Tibial artery (tissue), 4 donors: ENCODE measurements at regions not wholly inside any gene's neighbourhood (a gene's known extent, or its start where the extent isn't known, plus 50 kb on each side); places are given as distances from the start of the nearest gene placed in this dataset.

Experiments
- DNase-seq, 2 donors: peaks; one replicate each; pipeline ENCODE4 v3.0.0-alpha.2; 2019
- H3K27ac ChIP-seq, 2 donors: fragments of 200-600 bp; sonication (generic) in 1 of 2; 1 replicate in 1 of 2; 2 replicates in 1 of 2; pipeline ENCODE4 v1.5.1; 2018 to 2019; ENCODE audit warnings: mild to moderate bottlenecking in 1 of 2
- H3K27me3 ChIP-seq, 2 donors: fragments of 200-600 bp; sonication (generic) in 1 of 2; one replicate each; pipeline versions ENCODE4 v1.5.1 to v1.6.0; 2016 to 2019
- H3K36me3 ChIP-seq, 3 donors: fragments of 200-600 bp; sonication (generic) in 2 of 3; one replicate each; pipeline ENCODE4 v1.5.1; 2016 to 2019; ENCODE audit warnings: mild to moderate bottlenecking in 2 of 3
- H3K4me1 ChIP-seq, 4 donors: fragments of 200-600 bp; sonication (generic) in 2 of 4; 1 replicate in 3 of 4; 2 replicates in 1 of 4; pipeline ENCODE4 v1.5.1; 2016 to 2019
- H3K4me3 ChIP-seq, 2 donors: fragments of 200-600 bp; sonication (generic) in 1 of 2; 1 replicate in 1 of 2; 2 replicates in 1 of 2; pipeline ENCODE4 v1.5.1; 2018 to 2019; ENCODE audit warnings: mild to moderate bottlenecking in 2 of 2
- H3K9me3 ChIP-seq, 3 donors: fragments of 200-600 bp; sonication (generic) in 1 of 3; one replicate each; pipeline ENCODE4 v1.5.1; 2016 to 2019
- CTCF ChIP-seq, 2 experiments: fragments of 200-600 bp in 1 of 2; fragments of 450-650 bp in 1 of 2; IDR thresholded peaks; one replicate each; pipeline ENCODE4 v1.5.1; 2017 to 2019; ENCODE audit warnings: antibody characterized with exemption in 2 of 2, mild to moderate bottlenecking in 1 of 2, moderate library complexity in 1 of 2
- intact Hi-C: fragments of 100-400 bp; cut with DNase I; formaldehyde crosslinking; loops from one replicate; pipeline ENCODE4 v1.15.0; 2023; ENCODE audit warnings: low total_unique reads

- H3K4me3 ChIP-seq, result no peak overlapping the region
- intact Hi-C loops, result no loop called here
- no peaks in the 10 kb centered on the region for H3K36me3 ChIP-seq
- no peaks in the 10 kb centered on the region for H3K27me3 ChIP-seq
- no peak overlapping the region for H3K27ac ChIP-seq
- TF ChIP-seq CTCF (IDR thresholded peaks at IDR 0.05), result no peak
- H3K9me3 ChIP-seq, result no peaks in the 10 kb centered on the region
- no peak for DNase-seq
- peaks cover 0 to 26% (median 3%) of the 10 kb centered on the region in 4 donors for H3K4me1 ChIP-seq
Observed at GRCh38 chr9:81381694-81382093, 307.7 kb downstream of the TLE1 start.

GRCh38 chr9:81380504-81381359 lies 308.6 kb downstream of the TLE1 start:
- intact Hi-C loops, result no loop called here
- H3K27ac ChIP-seq, result no peak overlapping the region
- H3K4me1 ChIP-seq, result peaks cover 0 to 28% (median 3%) of the 10 kb centered on the region in 4 donors
- H3K4me3 ChIP-seq, result no peak overlapping the region
- H3K9me3 ChIP-seq, result no peaks in the 10 kb centered on the region
- H3K36me3 ChIP-seq, result no peaks in the 10 kb centered on the region
- H3K27me3 ChIP-seq, result no peaks in the 10 kb centered on the region
- DNase-seq, result no peak
- TF ChIP-seq CTCF (IDR thresholded peaks at IDR 0.05), result no peak

GRCh38 chr9:81379655-81380054 lies 309.7 kb downstream of the TLE1 start:
- Histone ChIP-seq H3K36me3 (no peaks in the 10 kb centered on the region), H3K4me3 (no peak overlapping the region), H3K27me3 (no peaks in the 10 kb centered on the region), H3K9me3 (no peaks in the 10 kb centered on the region), H3K4me1 (peaks cover 0 to 39% (median 6%) of the 10 kb centered on the region in 4 donors), H3K27ac (no peak overlapping the region)
- intact Hi-C loops, result no loop called here
- DNase-seq, result no peak
- no peak for TF ChIP-seq CTCF (IDR thresholded peaks at IDR 0.05)

GRCh38 chr9:81377921-81378320 lies 311.4 kb downstream of the TLE1 start:
- Histone ChIP-seq H3K27ac (no peak overlapping the region), H3K27me3 (no peaks in the 10 kb centered on the region), H3K36me3 (no peaks in the 10 kb centered on the region), H3K4me3 (no peak overlapping the region), H3K9me3 (no peaks in the 10 kb centered on the region), H3K4me1 (peaks cover 0 to 56% (median 13%) of the 10 kb centered on the region in 4 donors)
- no peak for TF ChIP-seq CTCF (IDR thresholded peaks at IDR 0.05)
- intact Hi-C loops, result no loop called here
- no peak for DNase-seq

GRCh38 chr9:81377320-81377719 lies 312.0 kb downstream of the TLE1 start:
- TF ChIP-seq CTCF (IDR thresholded peaks at IDR 0.05), result no peak

More at GRCh38 chr9:81377320-81377719, 312.0 kb downstream of the TLE1 start:
- intact Hi-C loops, result no loop called here
- Histone ChIP-seq H3K9me3 (no peaks in the 10 kb centered on the region), H3K4me1 (peaks cover 0 to 62% (median 18%) of the 10 kb centered on the region in 4 donors), H3K27ac (no peak overlapping the region), H3K4me3 (no peak overlapping the region), H3K36me3 (no peaks in the 10 kb centered on the region), H3K27me3 (no peaks in the 10 kb centered on the region)
- no peak for DNase-seq
